ENCODE measurements at regions not wholly inside any gene's neighbourhood (a gene's known extent, or its start where the extent isn't known, plus 50 kb on each side); places are given as distances from the start of the nearest gene placed in this dataset.

- TF ChIP-seq POLR2A (IDR thresholded peaks at IDR 0.05), result no peak
- TF ChIP-seq CTCF (IDR thresholded peaks at IDR 0.05), result no peak
These were observed 1199.1 kb downstream of the ADGRL3 start for GRCh38 chr4:62399242-62399641.
